ENCODE measurements at regions not wholly inside any gene's neighbourhood (a gene's known extent, or its start where the extent isn't known, plus 50 kb on each side); places are given as distances from the start of the nearest gene placed in this dataset.

- Histone ChIP-seq H3K4me1 (ENCODE audit: insufficient read depth) (no peaks in the 10 kb centered on the region), H3K27ac (no peak overlapping the region), H3K4me3 (no peak overlapping the region), H3K36me3 (no peaks in the 10 kb centered on the region), H3K27me3 (no peaks in the 10 kb centered on the region), H3K9me3 (no peaks in the 10 kb centered on the region)
- WGBS, 3 donors, result 31 to 41% (median 32%) methylated on average over 9 of the region's 9 CpGs
- TF ChIP-seq, protein P1, sequence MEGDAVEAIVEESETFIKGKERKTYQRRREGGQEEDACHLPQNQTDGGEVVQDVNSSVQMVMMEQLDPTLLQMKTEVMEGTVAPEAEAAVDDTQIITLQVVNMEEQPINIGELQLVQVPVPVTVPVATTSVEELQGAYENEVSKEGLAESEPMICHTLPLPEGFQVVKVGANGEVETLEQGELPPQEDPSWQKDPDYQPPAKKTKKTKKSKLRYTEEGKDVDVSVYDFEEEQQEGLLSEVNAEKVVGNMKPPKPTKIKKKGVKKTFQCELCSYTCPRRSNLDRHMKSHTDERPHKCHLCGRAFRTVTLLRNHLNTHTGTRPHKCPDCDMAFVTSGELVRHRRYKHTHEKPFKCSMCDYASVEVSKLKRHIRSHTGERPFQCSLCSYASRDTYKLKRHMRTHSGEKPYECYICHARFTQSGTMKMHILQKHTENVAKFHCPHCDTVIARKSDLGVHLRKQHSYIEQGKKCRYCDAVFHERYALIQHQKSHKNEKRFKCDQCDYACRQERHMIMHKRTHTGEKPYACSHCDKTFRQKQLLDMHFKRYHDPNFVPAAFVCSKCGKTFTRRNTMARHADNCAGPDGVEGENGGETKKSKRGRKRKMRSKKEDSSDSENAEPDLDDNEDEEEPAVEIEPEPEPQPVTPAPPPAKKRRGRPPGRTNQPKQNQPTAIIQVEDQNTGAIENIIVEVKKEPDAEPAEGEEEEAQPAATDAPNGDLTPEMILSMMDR (IDR thresholded peaks at IDR 0.05), result no peak
- no peak for TF ChIP-seq POLR2A (IDR thresholded peaks at IDR 0.05)
- no peak for TF ChIP-seq EP300 (IDR thresholded peaks at IDR 0.05)
- no peak for DNase-seq
- intact Hi-C loops (cut with DNase I), result no loop called here
Measured at GRCh38 chr10:81696609-81697388, 178.2 kb upstream of the NRG3 start.

DNA sequence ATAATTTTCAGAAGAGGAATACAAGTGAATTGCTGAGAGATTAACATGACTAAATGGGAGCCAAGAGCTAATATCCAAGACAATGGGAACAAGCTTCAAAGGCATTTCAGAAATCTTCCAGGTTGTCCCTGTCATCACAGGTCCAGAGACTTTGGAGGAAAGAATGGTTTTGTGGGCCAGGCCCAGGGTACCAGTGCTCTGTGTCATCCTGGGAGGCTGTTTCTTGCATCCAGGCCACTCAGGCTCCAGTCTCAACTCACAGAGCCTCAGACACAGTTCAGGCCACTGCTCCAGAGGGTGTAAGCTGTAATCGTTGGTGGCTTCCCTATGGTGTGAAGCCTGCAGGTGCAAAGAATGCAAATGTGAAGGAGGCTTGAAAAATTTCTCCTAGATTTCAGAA lies 170.4 kb upstream of the NRG3 start:
- intact Hi-C loops (cut with DNase I), result no loop called here
- no peaks in the 10 kb centered on the region for H3K4me1 ChIP-seq (ENCODE audit: insufficient read depth)
- H3K9me3 ChIP-seq, result no peaks in the 10 kb centered on the region
- TF ChIP-seq EP300 (IDR thresholded peaks at IDR 0.05), result no peak
- H3K36me3 ChIP-seq, result no peaks in the 10 kb centered on the region
- no peak for DNase-seq
- H3K4me3 ChIP-seq, result no peak overlapping the region
- WGBS, 3 donors, result 33 to 54% (median 41%) methylated on average over 1 of the region's 1 CpG
- H3K27ac ChIP-seq, result no peak overlapping the region
- H3K27me3 ChIP-seq, result no peaks in the 10 kb centered on the region

DNA sequence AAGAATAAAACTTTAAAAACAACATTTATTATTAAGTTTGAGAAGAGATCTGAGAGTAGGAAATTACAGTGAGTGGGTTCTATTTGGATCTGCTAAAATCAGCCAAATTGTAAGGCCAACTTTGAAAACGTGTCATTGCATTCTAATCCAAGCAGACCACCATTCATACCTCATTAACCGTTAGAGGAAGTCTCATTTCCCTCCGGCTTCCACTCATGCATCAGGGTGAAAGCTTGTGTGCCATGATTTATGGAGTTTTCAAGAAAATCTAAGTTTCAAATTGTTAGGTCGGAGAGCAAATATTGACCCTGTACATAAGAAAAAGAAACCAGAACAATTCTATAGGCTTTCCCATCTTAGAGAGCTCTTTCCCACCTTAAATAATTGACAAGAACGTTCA lies 166.6 kb upstream of the NRG3 start:
- Histone ChIP-seq H3K4me1 (ENCODE audit: insufficient read depth) (no peaks in the 10 kb centered on the region), H3K4me3 (no peak overlapping the region), H3K27ac (no peak overlapping the region), H3K27me3 (no peaks in the 10 kb centered on the region), H3K9me3 (no peaks in the 10 kb centered on the region), H3K36me3 (no peaks in the 10 kb centered on the region)
- DNase-seq, result no peak
- 62 to 66% (median 66%) methylated on average over 5 of the region's 5 CpGs for WGBS, 3 donors
- intact Hi-C loops (cut with DNase I), result no loop called here
- TF ChIP-seq, protein P1 (IDR thresholded peaks at IDR 0.05), result no peak
- TF ChIP-seq POLR2A (IDR thresholded peaks at IDR 0.05) (no peak), EP300 (IDR thresholded peaks at IDR 0.05) (no peak)

- Histone ChIP-seq H3K27me3 (no peaks in the 10 kb centered on the region), H3K27ac (no peak overlapping the region), H3K4me3 (no peak overlapping the region), H3K4me1 (ENCODE audit: insufficient read depth) (no peaks in the 10 kb centered on the region), H3K9me3 (no peaks in the 10 kb centered on the region), H3K36me3 (no peaks in the 10 kb centered on the region)
- TF ChIP-seq EP300 (IDR thresholded peaks at IDR 0.05), result no peak
- no peak for TF ChIP-seq POLR2A (IDR thresholded peaks at IDR 0.05)
- WGBS, 3 donors, result 87 to 95% (median 90%) methylated on average over 2 of the region's 2 CpGs
- intact Hi-C loops (cut with DNase I), result no loop called here
- no peak for DNase-seq
Measured at GRCh38 chr10:81708929-81709328, 166.1 kb upstream of the NRG3 start.

- no peak for DNase-seq
- Histone ChIP-seq H3K27ac (no peak overlapping the region), H3K4me1 (ENCODE audit: insufficient read depth) (no peaks in the 10 kb centered on the region), H3K9me3 (no peaks in the 10 kb centered on the region), H3K27me3 (no peaks in the 10 kb centered on the region), H3K36me3 (no peaks in the 10 kb centered on the region), H3K4me3 (no peak overlapping the region)
- 82 to 96% (median 87%) methylated on average over 1 of the region's 1 CpG for WGBS, 3 donors
- TF ChIP-seq, protein P1 (IDR thresholded peaks at IDR 0.05), result no peak
- TF ChIP-seq EP300 (IDR thresholded peaks at IDR 0.05) (no peak), POLR2A (IDR thresholded peaks at IDR 0.05) (no peak)
- intact Hi-C loops (cut with DNase I), result no loop called here
Measured at GRCh38 chr10:81722399-81722798, 152.6 kb upstream of the NRG3 start.
